Transverse colon (tissue), 4 donors: ENCODE measurements at regions not wholly inside any gene's neighbourhood (a gene's known extent, or its start where the extent isn't known, plus 50 kb on each side); places are given as distances from the start of the nearest gene placed in this dataset.

Source experiments
- DNase-seq: peaks from one replicate; pipeline ENCODE4 v3.0.0-alpha.2; 2019
- H3K27ac ChIP-seq, 4 donors: fragments of 200-600 bp; sonication (generic); 2 replicates each; pipeline ENCODE4 v1.5.1; 2016 to 2018; ENCODE audit warnings: inconsistent platforms in 4 of 4
- H3K27me3 ChIP-seq: fragments of 200-600 bp; sonication (generic); 2 replicates; pipeline ENCODE4 v1.5.1; 2017; ENCODE audit warnings: inconsistent platforms
- H3K36me3 ChIP-seq, 4 donors: fragments of 200-600 bp; sonication (generic); 2 replicates each; pipeline ENCODE4 v1.5.1; 2017 to 2019; ENCODE audit warnings: inconsistent platforms in 4 of 4
- H3K4me1 ChIP-seq, 4 donors: fragments of 200-600 bp; sonication (generic); 2 replicates each; pipeline ENCODE4 v1.5.1; 2017 to 2020; ENCODE audit warnings: inconsistent platforms in 4 of 4
- H3K4me3 ChIP-seq, 4 donors: fragments of 200-600 bp; sonication (generic); 1 replicate in 1 of 4; 2 replicates in 3 of 4; pipeline versions ENCODE4 v1.5.1 to v1.6.1; 2017 to 2019; ENCODE audit warnings: inconsistent platforms in 4 of 4
- H3K9me3 ChIP-seq, 2 donors: fragments of 200-600 bp; sonication (generic); 2 replicates each; pipeline ENCODE4 v1.5.1; 2017 to 2019; ENCODE audit warnings: inconsistent platforms in 2 of 2
- CTCF ChIP-seq, 5 experiments: fragments of 200-600 bp in 3 of 5; fragments of 450-650 bp in 2 of 5; sonication (generic) in 3 of 5; IDR thresholded peaks; 1 replicate in 2 of 5; 2 replicates in 3 of 5; pipeline ENCODE4 v1.5.1; 2016 to 2017; ENCODE audit warnings: antibody characterized with exemption in 5 of 5, inconsistent platforms in 3 of 5, mild to moderate bottlenecking in 2 of 5, moderate library complexity in 1 of 5
- EP300 ChIP-seq: sonication (generic); formaldehyde crosslinking; IDR thresholded peaks from one replicate; pipeline ENCODE4 v1.6.1; 2017; ENCODE audit warnings: antibody characterized with exemption, low read depth
- POLR2A ChIP-seq: fragments of 450-650 bp; IDR thresholded peaks from one replicate; pipeline ENCODE4 v1.6.1; 2016; ENCODE audit warnings: antibody characterized with exemption, mild to moderate bottlenecking, moderate library complexity
- POLR2AphosphoS5 ChIP-seq, 3 donors: sonication (generic); formaldehyde crosslinking; IDR thresholded peaks; one replicate each; pipeline ENCODE4 v1.6.1; 2016; ENCODE audit warnings: antibody characterized with exemption in 3 of 3
- WGBS, 2 donors: methylation state at CpG; one replicate each; pipeline ENCODE4 v1.1.5; 2018; ENCODE audit warnings: low coverage in 1 of 2; 5-methylcytosine and 5-hydroxymethylcytosine counted together
- in situ Hi-C, 4 donors: fragments of 200-750 bp; cut with MboI; loops; one replicate each; pipeline versions ENCODE4 v1.15.0 to v1.15.1; 2017; ENCODE audit warnings: low sequenced_read_pairs in 3 of 4, low pct_ligation_motif_present in 1 of 4, low pct_unique_long_range_greater_than_20kb in 1 of 4
- intact Hi-C: fragments of 100-400 bp; cut with DNase I; formaldehyde crosslinking; loops from one replicate; pipeline ENCODE4 v1.15.1; 2023; ENCODE audit warnings: low total_unique reads

DNA sequence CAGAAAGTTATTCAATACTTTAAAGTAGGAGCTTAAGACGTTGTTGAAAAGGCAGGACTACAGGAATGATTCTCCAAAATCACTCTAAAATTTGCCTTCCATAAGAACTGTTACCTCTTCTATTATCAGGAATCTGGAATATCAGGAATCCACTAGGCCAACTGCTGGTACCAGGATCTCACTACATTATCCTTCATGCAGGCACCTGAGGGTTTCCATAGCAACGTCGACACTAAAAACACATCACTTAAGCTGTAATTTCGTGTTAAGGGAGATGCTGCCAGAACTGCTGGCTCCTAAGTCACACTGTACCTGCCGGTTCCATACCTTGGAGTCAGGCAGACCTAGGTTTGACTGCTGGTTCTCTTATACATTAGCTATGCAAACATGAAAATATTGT, 139.7 kb upstream of the C1orf87 start:
- 77 to 82% methylated on average over 5 of the region's 5 CpGs for WGBS, 2 donors
- Histone ChIP-seq H3K27ac (no peak overlapping the region), H3K4me1 (no peaks in the 10 kb centered on the region), H3K9me3 (no peaks in the 10 kb centered on the region), H3K4me3 (no peak overlapping the region), H3K27me3 (no peaks in the 10 kb centered on the region), H3K36me3 (no peaks in the 10 kb centered on the region)
- intact Hi-C loops (no loop called here), in situ Hi-C loops (no loop called here)
- DNase-seq = no peak
- TF ChIP-seq CTCF (IDR thresholded peaks at IDR 0.05) (no peak), EP300 (no peak), POLR2AphosphoS5 (IDR thresholded peaks at IDR 0.05) (no peak), POLR2A (no peak)

GRCh38 chr1:60196026-60196425, 122.5 kb upstream of the C1orf87 start:
- intact Hi-C loops (no loop called here), in situ Hi-C loops (no loop called here)
- WGBS, 2 donors = 83 to 100% methylated on average over 1 of the region's 1 CpG
- DNase-seq = no peak
- Histone ChIP-seq H3K27me3 (no peaks in the 10 kb centered on the region), H3K27ac (no peak overlapping the region), H3K36me3 (no peaks in the 10 kb centered on the region), H3K9me3 (no peaks in the 10 kb centered on the region), H3K4me1 (no peaks in the 10 kb centered on the region), H3K4me3 (no peak overlapping the region)
- TF ChIP-seq POLR2AphosphoS5 (IDR thresholded peaks at IDR 0.05) = no peak
- no peak for TF ChIP-seq EP300
- no peak for TF ChIP-seq CTCF (IDR thresholded peaks at IDR 0.05)
- no peak for TF ChIP-seq POLR2A

GRCh38 chr1:60185684-60186083, 112.1 kb upstream of the C1orf87 start:
- WGBS, 2 donors = 40 to 67% methylated on average over 1 of the region's 1 CpG
- no peaks in the 10 kb centered on the region for H3K27me3 ChIP-seq
- intact Hi-C loops (no loop called here), in situ Hi-C loops (no loop called here)
- H3K4me1 ChIP-seq = no peaks in the 10 kb centered on the region
- no peak overlapping the region for H3K27ac ChIP-seq
- no peak for DNase-seq
- TF ChIP-seq CTCF (IDR thresholded peaks at IDR 0.05) = no peak
- no peak for TF ChIP-seq POLR2A
- no peak for TF ChIP-seq POLR2AphosphoS5 (IDR thresholded peaks at IDR 0.05)
- TF ChIP-seq EP300 = no peak
- peaks cover 8 to 10% of the 10 kb centered on the region in 2 donors for H3K9me3 ChIP-seq
- no peak overlapping the region for H3K4me3 ChIP-seq
- H3K36me3 ChIP-seq = no peaks in the 10 kb centered on the region

DNA sequence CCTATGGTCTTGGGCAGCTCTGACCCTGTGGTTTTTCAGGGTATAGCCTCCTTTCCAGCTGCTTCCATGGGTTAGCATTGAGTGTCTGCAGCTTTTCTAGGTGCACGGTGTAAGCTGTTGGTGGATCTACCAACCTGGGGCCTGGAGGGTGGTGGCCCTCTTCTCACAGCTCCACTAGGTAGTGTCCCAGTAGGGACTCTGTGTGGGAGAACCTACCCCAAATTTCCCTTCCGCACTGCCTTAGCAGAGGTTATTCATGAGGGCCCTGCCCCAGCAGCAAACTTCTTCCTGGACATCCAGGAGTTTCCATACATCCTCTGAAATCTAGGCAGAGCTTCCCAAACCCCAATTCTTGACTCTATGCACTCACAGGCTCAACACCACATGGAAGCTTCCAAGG, 111.0 kb upstream of the C1orf87 start:
- no peaks in the 10 kb centered on the region for H3K36me3 ChIP-seq
- no peak for DNase-seq
- H3K4me3 ChIP-seq = no peak overlapping the region
- in situ Hi-C loops (no loop called here), intact Hi-C loops (no loop called here)
- H3K27ac ChIP-seq = no peak overlapping the region
- H3K9me3 ChIP-seq = peaks cover 8 to 10% of the 10 kb centered on the region in 2 donors
- H3K4me1 ChIP-seq = no peaks in the 10 kb centered on the region
- 95% methylated on average over 2 of the region's 2 CpGs; no CpG with 5 or more reads in 1 of the 2 donors for WGBS, 2 donors
- TF ChIP-seq POLR2AphosphoS5 (IDR thresholded peaks at IDR 0.05) (no peak), EP300 (no peak), CTCF (IDR thresholded peaks at IDR 0.05) (no peak)
- H3K27me3 ChIP-seq = no peaks in the 10 kb centered on the region
